ENCODE measurements at regions not wholly inside any gene's neighbourhood (a gene's known extent, or its start where the extent isn't known, plus 50 kb on each side); places are given as distances from the start of the nearest gene placed in this dataset.
A peak's percentile ranks its signal among the peaks of the same experiment; 100 is the strongest.
"Not testable (repeated sequence)": the region's sequence is repeated elsewhere in the genome, so short reads cannot be mapped to it uniquely, and the experiment has no call there.

DNA sequence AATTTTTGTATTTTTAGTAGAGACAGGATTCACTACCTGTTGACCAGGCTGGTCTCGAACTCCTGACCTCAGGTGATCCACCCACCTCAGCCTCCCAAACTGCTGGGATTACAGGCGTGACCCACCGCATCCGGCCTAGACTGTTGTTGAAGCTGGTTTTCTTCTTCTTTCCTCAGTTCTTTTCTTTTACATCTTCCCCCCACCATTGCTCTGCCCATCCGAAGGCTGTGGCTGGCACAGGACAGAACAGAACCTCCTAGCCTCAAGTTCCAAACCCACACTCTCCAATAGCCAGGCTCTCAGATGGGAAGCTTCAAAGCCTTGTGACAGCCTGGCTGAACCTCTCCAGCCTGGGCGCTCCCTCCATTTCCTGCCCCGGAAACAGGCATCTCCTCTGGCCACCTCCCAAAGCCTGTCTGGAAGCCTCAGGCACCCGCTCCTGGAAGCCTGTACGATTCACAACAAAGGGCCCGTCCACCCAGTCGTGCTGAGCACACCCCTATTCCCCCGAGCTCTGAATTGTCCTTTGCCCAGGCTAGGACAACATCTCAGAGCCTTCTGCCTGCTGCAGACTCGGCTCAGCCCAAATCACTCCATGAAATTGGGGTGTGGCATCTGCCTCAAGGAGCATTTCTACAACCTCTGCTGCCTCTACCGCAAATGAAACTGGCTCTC, 138.1 kb upstream of the C1QTNF3 start:
- not testable (repeated sequence) for H3K4me1 Mint-ChIP-seq (ENCODE audit: low read depth); H3K27ac Mint-ChIP-seq; DNase-seq; H3K4me3 Mint-ChIP-seq; H3K9me3 Mint-ChIP-seq; H3K27me3 Mint-ChIP-seq
- peaks cover 19% of the 10 kb centered on the region for H3K36me3 Mint-ChIP-seq (ENCODE audit: low read depth)

DNA sequence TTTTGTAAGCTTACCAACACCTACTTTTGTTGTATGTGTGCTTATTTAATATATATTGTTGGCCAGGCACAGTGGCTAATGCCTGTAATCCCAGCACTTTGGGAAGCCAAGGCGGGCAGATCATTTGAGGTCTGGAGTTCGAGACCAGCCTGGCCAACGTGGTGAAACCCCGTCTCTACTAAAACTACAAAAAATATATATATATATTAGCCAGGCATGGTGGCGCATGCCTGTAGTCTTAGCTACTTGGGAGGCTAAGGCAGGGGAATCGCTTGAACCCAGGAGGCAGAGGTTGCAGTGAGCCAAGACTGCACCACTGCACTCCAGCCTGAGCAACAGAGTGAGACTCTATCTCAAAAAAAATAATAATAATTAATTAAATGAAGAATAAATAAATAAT, 142.0 kb upstream of the C1QTNF3 start:
- not testable (repeated sequence) for H3K9me3 Mint-ChIP-seq; H3K4me1 Mint-ChIP-seq (ENCODE audit: low read depth); DNase-seq; H3K4me3 Mint-ChIP-seq; H3K27ac Mint-ChIP-seq; H3K27me3 Mint-ChIP-seq
- H3K36me3 Mint-ChIP-seq (ENCODE audit: low read depth): peaks cover 11% of the 10 kb centered on the region

DNA sequence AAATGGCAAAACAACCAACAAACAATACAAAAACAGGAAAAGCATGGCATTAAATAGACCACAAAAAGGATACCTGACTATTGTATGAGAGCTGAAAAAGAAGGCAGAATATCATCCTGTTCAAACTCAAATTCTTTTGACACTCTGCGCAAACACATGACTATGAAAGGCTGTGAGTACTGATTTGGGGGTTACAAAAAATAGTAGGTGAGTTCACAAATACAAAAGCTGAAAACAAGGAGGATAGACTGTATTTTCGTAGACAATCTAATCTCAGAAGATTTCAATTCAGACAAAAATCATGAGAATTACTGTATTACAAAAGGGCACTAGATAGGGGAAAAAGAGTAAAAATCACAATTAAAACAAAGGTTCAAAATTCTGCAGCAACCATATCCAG, 142.6 kb upstream of the C1QTNF3 start:
- not testable (repeated sequence) for H3K27me3 Mint-ChIP-seq; H3K36me3 Mint-ChIP-seq (ENCODE audit: low read depth); H3K9me3 Mint-ChIP-seq; H3K4me3 Mint-ChIP-seq; H3K27ac Mint-ChIP-seq; DNase-seq; H3K4me1 Mint-ChIP-seq (ENCODE audit: low read depth)

DNA sequence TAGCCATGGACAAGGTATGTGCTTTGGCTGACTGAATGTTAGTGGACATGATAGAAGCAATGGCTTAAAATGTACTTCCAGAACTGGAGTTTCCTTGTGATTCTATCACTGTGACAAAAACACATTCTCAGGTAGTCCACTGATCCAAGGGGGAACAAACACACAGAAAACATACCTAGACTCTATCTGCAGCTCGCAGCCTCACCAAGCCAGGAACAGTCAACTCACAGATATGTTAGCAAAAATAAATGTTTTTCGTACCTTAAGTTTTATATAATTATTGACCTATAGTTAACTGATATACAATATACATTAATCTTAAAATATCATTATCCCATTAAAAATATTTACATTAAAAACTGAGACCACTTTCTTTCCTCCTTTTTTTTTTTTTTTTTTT, 143.1 kb upstream of the C1QTNF3 start:
- not testable (repeated sequence) for DNase-seq; H3K4me1 Mint-ChIP-seq (ENCODE audit: low read depth); H3K4me3 Mint-ChIP-seq; H3K27ac Mint-ChIP-seq; H3K9me3 Mint-ChIP-seq; H3K27me3 Mint-ChIP-seq; H3K36me3 Mint-ChIP-seq (ENCODE audit: low read depth)

DNA sequence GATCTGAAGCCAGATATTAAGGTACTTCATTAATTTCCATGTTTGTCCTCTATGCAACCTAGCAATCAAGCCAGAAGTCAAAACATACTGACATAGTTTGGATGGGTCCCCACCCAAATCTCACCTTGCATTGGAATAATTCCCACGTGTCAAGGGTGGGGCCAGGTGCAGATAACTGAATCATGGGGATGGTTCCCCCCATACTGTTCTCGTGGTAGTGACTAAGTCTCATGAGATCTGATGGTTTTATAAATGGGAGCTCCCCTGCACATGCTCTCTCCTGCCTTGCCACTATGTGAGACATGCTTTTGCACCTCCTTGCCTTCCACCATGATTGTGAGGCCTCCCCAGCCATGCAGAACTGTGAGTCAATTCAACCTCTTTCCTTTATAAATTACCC, 143.9 kb upstream of the C1QTNF3 start:
- not testable (repeated sequence) for DNase-seq; H3K4me1 Mint-ChIP-seq (ENCODE audit: low read depth)
- peak overlapping the region; percentile 40 for H3K27ac Mint-ChIP-seq

DNA sequence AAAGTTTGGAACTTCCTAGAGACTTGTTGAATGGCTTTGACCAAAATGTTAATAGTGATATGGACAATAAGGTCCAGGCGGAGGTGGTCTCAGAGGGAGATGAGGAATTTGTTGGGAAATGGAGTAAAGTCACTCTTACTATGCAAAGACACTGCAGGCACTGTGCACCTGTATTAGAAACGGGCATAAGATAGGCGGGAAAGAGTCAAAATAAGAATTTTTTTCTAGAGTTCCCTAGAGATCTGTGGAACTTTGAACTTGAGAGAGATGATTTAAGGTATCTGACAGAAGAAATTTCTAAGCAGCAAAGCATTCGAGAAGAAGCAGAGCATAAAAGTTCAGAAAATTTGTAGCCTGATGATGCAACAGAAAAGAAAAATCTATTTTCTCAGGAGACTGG, 144.4 kb upstream of the C1QTNF3 start:
- peaks cover 11% of the 10 kb centered on the region for H3K36me3 Mint-ChIP-seq (ENCODE audit: low read depth)
- H3K4me1 Mint-ChIP-seq (ENCODE audit: low read depth); H3K4me3 Mint-ChIP-seq; H3K27ac Mint-ChIP-seq; H3K9me3 Mint-ChIP-seq; H3K27me3 Mint-ChIP-seq; DNase-seq: not testable (repeated sequence)

More for the DNA sequence above, 143.9 kb upstream of the C1QTNF3 start:
- H3K9me3 Mint-ChIP-seq, H3K27me3 Mint-ChIP-seq, H3K4me3 Mint-ChIP-seq: not testable (repeated sequence)
- H3K36me3 Mint-ChIP-seq (ENCODE audit: low read depth): peaks cover 11% of the 10 kb centered on the region

DNA sequence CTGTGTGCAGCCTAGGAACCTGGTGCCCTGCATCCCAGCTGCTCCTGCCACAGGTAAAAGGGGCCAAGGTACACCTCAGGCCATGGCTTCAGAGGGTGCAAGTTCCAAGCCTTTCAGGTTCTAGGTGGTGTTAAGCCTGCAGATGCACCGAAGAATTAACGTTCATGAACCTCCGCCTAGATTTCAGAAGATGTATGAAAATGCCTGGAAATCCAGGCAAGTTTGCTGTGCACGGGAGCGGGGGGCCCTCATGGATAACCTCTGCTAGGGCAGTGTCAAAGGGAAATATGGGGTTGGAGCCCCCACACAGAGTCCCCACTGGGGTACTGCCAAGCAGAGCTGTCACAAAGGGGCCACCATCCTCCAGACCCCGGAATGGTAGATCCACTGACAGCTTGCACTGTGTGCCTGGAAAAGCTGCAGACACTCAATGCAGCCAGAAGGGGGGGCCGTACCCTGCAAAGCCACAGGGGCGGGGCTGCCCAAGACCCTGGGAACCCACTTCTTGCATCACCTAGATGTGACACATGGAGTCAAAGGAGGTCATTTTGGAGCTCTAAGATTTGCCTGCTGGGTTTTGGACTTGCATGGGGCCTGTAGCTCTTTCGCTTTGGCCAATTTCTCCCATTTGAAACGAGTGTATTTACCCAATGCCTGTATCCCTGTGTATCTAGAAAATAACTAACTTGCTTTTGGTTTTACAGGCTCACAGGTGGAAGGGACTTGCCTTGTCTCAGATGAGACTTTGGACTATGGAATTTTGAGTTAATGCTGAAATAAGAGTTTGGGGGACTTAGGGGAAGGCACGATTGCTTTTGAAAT, 145.2 kb upstream of the C1QTNF3 start:
- H3K4me3 Mint-ChIP-seq; H3K9me3 Mint-ChIP-seq; H3K4me1 Mint-ChIP-seq (ENCODE audit: low read depth); H3K27ac Mint-ChIP-seq; H3K27me3 Mint-ChIP-seq: not testable (repeated sequence)
- H3K36me3 Mint-ChIP-seq (ENCODE audit: low read depth): peaks cover 11% of the 10 kb centered on the region
- DNase-seq: peak; percentile 53

DNA sequence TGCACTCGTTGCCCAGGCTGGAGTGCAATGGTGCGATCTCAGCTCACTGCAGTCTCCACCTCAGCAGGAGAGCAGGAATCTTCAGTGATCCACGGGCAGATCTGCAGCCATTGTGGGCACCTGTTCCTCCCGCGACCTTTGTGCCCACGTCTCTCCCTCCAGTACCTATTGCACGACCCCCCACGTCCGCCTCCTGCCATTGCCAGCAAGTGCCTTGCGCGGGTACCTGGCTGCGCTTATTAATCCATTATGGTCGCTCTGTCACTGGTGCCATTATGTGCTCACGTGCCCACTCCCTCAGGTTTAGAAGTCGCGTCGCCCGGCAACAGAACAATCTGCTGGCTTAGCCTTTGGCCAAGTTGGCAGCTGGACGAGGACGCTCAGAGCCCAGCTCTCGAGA, 146.2 kb upstream of the C1QTNF3 start:
- H3K9me3 Mint-ChIP-seq; H3K27me3 Mint-ChIP-seq; H3K36me3 Mint-ChIP-seq (ENCODE audit: low read depth); H3K27ac Mint-ChIP-seq; H3K4me3 Mint-ChIP-seq; H3K4me1 Mint-ChIP-seq (ENCODE audit: low read depth); DNase-seq: not testable (repeated sequence)

DNA sequence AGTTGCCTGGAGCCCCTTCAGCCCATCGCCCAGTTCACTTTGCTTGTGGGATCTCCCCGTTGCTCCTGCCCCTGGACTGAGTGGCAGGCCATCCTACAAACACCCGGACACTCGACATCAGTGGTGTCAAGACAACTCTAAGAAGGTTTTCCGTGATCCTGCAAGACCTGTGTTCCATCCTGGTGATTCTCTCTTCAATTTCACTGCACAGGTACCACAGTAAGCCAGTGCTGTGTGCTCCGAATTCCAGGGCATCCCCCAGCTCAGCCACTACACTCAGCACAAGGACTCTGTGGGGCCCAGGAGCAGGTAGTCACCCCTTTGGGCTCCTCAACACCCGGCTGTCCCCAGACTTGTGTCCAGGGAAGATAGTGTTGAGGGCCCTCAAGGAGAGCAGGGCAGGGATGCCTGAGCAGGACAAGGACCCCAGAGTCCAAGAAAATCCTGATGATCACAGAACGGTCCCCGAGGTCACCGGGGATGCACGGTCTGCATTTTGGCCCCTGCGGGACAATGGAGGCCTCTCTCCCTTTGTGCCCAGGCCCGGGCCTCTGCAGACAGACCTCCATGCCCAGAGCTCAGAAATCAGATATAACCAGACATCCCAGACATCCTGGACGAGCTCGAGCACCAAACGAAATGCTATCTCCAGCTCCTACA, 146.9 kb upstream of the C1QTNF3 start:
- not testable (repeated sequence) for H3K27ac Mint-ChIP-seq, H3K9me3 Mint-ChIP-seq, H3K27me3 Mint-ChIP-seq

DNA sequence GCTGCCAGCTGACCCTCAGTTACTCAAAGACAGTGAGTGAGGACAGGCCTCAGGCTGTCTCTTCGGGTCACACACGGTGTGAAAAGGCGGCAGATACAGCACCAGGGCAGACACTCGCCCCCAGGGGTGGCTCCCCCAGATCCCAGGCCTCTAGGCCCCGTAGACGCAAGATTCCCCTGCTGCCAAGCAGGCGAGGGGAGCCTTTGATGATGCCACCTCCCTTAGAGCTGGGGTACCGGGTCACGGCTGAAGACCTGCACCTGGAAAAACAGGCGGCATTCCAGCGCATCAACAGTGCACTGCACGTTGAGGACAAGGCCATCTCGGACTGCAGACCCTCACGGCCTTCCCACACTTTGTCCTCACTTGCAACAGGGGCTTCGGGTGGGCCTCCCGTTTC, 147.5 kb upstream of the C1QTNF3 start:
- H3K36me3 Mint-ChIP-seq (ENCODE audit: low read depth); H3K27me3 Mint-ChIP-seq; H3K9me3 Mint-ChIP-seq; DNase-seq; H3K4me1 Mint-ChIP-seq (ENCODE audit: low read depth); H3K27ac Mint-ChIP-seq; H3K4me3 Mint-ChIP-seq: not testable (repeated sequence)

More for the DNA sequence above, 146.9 kb upstream of the C1QTNF3 start:
- not testable (repeated sequence) for H3K4me1 Mint-ChIP-seq (ENCODE audit: low read depth); H3K4me3 Mint-ChIP-seq; H3K36me3 Mint-ChIP-seq (ENCODE audit: low read depth); DNase-seq

DNA sequence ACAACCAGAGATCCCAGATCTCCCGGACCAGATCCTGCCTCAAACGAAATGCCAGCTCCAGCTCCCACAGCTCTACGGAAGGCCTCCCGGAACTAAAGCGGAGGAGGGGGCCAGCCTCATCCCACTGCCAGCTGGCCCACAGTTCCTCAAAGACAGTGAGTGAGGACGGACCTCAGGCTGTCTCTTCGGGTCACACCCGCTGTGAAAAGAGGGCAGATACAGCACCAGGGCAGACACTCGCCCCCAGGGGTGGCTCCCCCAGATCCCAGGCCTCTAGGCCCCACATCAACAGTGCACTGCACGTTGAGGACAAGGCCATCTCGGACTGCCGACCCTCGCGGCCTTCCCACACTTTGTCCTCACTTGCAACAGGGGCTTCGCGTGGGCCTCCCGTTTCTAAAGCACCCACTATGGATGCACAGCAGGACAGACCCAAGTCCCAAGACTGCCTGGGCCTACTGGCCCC, 148.3 kb upstream of the C1QTNF3 start:
- H3K27me3 Mint-ChIP-seq; H3K9me3 Mint-ChIP-seq; H3K27ac Mint-ChIP-seq; H3K4me1 Mint-ChIP-seq (ENCODE audit: low read depth); DNase-seq; H3K4me3 Mint-ChIP-seq: not testable (repeated sequence)
- H3K36me3 Mint-ChIP-seq (ENCODE audit: low read depth): peaks cover 11% of the 10 kb centered on the region

DNA sequence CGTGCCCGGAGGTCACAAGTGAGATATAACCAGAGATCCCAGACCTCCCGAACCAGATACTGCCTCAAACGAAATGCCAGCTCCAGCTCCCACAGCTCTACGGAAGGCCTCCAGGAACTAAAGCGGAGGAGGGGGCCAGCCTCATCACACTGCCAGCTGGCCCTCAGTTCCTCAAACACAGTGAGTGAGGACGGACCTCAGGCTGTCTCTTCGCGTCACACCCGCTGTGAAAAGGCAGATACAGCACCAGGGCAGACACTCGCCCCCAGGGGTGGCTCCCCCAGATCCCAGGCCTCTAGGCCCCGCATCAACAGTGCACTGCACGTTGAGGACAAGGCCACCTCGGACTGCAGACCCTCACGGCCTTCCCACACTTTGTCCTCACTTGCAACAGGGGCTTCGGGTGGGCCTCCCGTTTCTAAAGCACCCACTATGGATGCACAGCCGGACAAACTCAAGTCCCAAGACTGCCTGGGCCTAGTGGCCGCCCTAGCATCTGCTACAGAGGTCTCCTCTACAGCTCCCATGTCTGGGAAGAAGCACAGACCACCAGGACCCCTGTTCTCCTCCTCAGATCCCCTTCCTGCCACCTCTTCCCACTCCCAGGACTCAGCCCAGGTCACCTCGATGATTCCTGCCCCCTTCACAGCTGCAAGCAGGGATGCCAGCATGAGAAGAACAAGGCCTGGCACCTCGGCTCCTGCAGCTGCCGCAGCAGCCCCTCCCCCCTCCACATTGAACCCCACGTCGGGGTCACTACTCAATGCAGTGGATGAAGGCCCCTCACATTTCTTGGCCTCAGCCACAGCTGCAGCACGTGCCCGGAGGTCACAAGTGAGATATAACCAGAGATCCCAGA, 149.3 kb upstream of the C1QTNF3 start:
- peaks cover 11% of the 10 kb centered on the region for H3K36me3 Mint-ChIP-seq (ENCODE audit: low read depth)
- H3K4me3 Mint-ChIP-seq; DNase-seq; H3K4me1 Mint-ChIP-seq (ENCODE audit: low read depth); H3K27ac Mint-ChIP-seq; H3K27me3 Mint-ChIP-seq; H3K9me3 Mint-ChIP-seq: not testable (repeated sequence)

DNA sequence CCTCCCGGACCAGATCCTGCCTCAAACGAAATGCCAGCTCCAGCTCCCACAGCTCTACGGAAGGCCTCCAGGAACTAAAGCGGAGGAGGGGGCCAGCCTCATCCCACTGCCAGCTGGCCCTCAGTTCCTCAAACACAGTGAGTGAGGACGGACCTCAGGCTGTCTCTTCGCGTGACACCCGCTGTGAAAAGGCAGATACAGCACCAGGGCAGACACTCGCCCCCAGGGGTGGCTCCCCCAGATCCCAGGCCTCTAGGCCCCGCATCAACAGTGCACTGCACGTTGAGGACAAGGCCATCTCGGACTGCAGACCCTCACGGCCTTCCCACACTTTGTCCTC, 149.9 kb upstream of the C1QTNF3 start:
- H3K4me3 Mint-ChIP-seq; H3K9me3 Mint-ChIP-seq; DNase-seq; H3K27ac Mint-ChIP-seq; H3K4me1 Mint-ChIP-seq (ENCODE audit: low read depth); H3K27me3 Mint-ChIP-seq: not testable (repeated sequence)
- H3K36me3 Mint-ChIP-seq (ENCODE audit: low read depth): peaks cover 11% of the 10 kb centered on the region

DNA sequence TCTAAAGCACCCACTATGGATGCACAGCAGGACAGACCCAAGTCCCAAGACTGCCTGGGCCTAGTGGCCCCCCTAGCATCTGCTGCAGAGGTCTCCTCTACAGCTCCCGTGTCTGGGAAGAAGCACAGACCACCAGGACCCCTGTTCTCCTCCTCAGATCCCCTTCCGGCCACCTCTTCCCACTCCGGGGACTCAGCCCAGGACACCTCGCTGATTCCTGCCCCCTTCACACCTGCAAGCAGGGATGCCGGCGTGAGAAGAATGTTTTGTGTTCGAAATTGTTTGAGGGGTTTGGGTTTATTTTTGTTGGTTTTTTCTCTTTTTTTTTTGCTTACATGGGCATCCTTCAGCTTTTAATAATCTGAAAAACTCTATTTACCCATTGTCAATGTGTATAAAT, 150.3 kb upstream of the C1QTNF3 start:
- not testable (repeated sequence) for H3K27me3 Mint-ChIP-seq; H3K4me1 Mint-ChIP-seq (ENCODE audit: low read depth); H3K4me3 Mint-ChIP-seq; H3K27ac Mint-ChIP-seq; H3K9me3 Mint-ChIP-seq; DNase-seq
- peaks cover 11% of the 10 kb centered on the region for H3K36me3 Mint-ChIP-seq (ENCODE audit: low read depth)
